ENCODE measurements at regions not wholly inside any gene's neighbourhood (a gene's known extent, or its start where the extent isn't known, plus 50 kb on each side); places are given as distances from the start of the nearest gene placed in this dataset.

DNA sequence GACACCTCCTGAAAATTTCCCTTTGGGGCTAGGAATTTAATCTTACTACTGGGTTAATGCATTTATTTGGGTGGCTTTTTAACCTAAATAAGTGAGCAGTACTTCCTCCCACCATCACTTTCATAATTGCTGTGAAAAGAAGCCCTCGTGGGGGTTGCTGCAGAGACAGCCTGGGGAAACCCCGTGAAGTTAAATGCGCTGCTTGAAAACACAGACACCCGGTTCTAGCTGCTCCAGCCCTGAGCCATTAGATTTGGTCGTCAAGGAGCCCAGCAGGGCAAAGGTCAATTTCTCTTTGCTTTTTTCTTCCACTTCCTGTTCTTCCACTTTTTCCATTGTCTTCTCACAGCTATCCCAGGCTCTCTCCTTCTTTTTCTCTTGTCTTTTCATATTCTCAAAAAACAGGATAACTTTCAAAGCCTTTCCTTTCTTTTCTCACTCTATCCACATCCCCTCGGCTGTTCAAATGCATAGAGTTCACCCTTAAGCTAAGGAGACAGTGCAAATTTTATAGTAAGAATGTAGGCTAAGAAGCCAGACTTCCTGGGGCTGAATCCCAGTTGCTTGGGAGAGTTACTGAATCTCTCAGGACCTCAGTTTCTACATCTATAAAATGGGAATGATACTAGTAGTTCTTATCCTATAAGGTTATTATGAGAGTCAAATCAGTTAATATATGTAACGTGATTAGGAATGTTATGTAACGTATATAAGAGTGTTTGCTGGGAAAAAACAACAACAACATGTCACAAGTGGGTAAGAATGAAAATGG is 91.5 kb upstream of the ZNF827 start:
- no peak for DNase-seq (ENCODE audit: low read depth in 4 of 4, low spot score in 3 of 4)

GRCh38 chr4:146029147-146029546 is 90.5 kb upstream of the ZNF827 start:
- DNase-seq (ENCODE audit: low read depth in 4 of 4, low spot score in 3 of 4) = no peak

- DNase-seq (ENCODE audit: low read depth in 4 of 4, low spot score in 3 of 4) = no peak
Observed at GRCh38 chr4:146027761-146028160, 89.1 kb upstream of the ZNF827 start.

- DNase-seq (ENCODE audit: low read depth in 4 of 4, low spot score in 3 of 4) = no peak
Observed at GRCh38 chr4:146023334-146023967, 84.8 kb upstream of the ZNF827 start.

GRCh38 chr4:146022541-146022940 is 83.9 kb upstream of the ZNF827 start:
- DNase-seq (ENCODE audit: low read depth in 4 of 4, low spot score in 3 of 4) = no peak

DNA sequence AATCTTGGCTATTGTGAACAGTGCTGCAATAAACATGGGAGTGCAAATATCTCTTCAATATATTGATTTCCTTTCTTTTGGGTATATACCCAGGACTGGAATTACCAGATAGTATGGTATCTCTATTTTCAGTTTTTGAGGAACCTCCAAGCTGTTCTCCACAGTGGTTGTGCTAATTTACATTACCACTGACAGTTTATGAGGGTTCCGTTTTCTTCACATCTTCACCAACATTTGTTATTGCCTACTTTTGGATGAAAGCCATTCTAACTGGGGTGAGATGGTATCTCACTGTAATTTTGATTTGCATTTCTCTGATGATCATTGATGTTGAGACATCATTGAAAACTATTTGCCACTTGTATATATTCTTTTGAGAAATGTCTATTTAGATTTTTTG is 79.6 kb upstream of the ZNF827 start:
- DNase-seq (ENCODE audit: low read depth in 4 of 4, low spot score in 3 of 4) = no peak

DNA sequence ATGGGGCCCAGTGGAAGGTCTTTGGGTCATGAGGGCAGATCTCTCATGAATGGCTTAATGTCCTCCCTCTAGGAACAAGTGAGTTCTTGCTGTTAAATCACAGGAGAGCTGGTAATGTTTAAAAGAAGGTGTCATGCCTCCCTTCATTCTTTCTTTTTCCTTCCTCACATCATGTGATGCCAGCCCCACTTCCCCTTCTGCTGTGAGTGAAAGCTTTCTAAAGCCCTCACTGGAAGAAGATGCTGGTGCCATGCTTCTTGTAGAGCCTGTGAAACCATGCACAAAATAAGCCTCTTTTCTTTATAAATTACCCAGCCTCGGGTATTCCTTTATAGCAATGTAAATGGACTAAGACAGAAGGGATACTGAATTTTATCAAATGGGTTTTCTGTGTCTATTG is 66.1 kb upstream of the ZNF827 start:
- no peak for DNase-seq (ENCODE audit: low read depth in 4 of 4, low spot score in 3 of 4)

GRCh38 chr4:145988628-145989027 is 50.0 kb upstream of the ZNF827 start:
- DNase-seq (ENCODE audit: low read depth in 4 of 4, low spot score in 3 of 4) = no peak
